ENCODE measurements at regions not wholly inside any gene's neighbourhood (a gene's known extent, or its start where the extent isn't known, plus 50 kb on each side); places are given as distances from the start of the nearest gene placed in this dataset.

DNA sequence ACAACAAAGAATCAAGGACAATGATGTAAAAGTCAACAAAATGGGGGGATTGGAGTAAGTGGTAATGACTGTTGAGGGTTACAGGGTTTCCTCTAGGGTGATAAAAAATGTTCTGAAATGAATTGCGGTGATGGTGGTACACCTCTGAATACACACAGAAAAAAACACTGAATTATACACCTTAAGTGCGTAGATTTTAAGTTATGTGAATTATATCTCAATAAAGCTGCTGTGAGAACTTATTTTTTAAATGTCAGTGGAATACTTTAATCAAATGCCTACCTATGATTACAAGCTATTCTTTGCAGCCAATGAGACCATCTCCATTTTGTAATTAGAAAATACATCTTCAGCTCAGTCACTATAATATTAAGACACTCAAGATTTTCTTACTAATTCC is 53.5 kb downstream of the ZNF608 start:
- H3K4me3 ChIP-seq (ENCODE audit: low read depth, low read length), result no peak overlapping the region
- H3K9ac ChIP-seq (ENCODE audit: low read depth, low read length), result no peak overlapping the region
- H3K4me1 ChIP-seq (ENCODE audit: control insufficient read depth, insufficient read depth, low read length), result peaks cover 5% of the 10 kb centered on the region
- no peaks in the 10 kb centered on the region for H3K9me3 ChIP-seq (ENCODE audit: control insufficient read depth, insufficient read depth, low read length)
- H3K36me3 ChIP-seq (ENCODE audit: control insufficient read depth, insufficient read depth, low read length), result no peaks in the 10 kb centered on the region
- no peaks in the 10 kb centered on the region for H3K27me3 ChIP-seq (ENCODE audit: control insufficient read depth, insufficient read depth, low read length)

DNA sequence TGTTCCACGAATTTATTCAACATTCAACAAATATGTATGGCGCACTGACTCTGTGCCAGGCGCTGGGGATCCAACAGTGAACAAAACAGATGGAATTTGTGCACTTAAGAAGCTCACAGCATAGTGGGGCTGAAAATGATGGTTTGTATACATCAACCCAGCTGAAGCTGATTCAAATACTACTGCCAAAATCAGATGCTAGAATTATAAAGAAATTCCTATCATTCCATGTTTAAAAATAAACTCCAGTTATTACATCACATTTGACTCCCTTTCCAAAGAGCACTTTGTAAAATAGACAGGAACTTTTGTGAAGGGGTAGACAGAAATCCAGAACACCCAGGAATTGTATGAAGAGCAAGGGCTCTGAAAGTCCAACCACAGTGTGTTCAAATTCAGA is 54.1 kb downstream of the ZNF608 start:
- H3K4me3 ChIP-seq (ENCODE audit: low read depth, low read length), result no peak overlapping the region
- no peak overlapping the region for H3K9ac ChIP-seq (ENCODE audit: low read depth, low read length)
- H3K27me3 ChIP-seq (ENCODE audit: control insufficient read depth, insufficient read depth, low read length), result no peaks in the 10 kb centered on the region
- no peaks in the 10 kb centered on the region for H3K9me3 ChIP-seq (ENCODE audit: control insufficient read depth, insufficient read depth, low read length)
- H3K36me3 ChIP-seq (ENCODE audit: control insufficient read depth, insufficient read depth, low read length), result no peaks in the 10 kb centered on the region
- H3K4me1 ChIP-seq (ENCODE audit: control insufficient read depth, insufficient read depth, low read length), result no peaks in the 10 kb centered on the region

DNA sequence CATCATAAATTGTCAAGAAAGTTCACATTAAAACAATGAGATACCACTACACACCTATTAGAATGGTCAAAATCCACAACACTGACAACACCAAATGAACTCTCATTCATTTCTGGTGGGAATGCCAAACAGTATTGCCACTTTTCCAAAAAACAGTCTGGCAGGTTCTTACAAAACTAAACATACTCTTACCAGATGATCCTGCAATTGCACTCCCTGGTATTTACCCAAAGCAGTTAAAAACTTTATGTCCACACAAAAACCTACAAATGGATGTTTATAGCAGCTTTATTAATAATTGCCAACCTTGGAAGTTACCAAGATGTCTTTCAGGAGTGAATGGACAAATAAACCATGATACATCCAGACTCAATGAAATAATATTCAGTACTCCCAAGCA is 56.8 kb downstream of the ZNF608 start:
- H3K9ac ChIP-seq (ENCODE audit: low read depth, low read length), result no peak overlapping the region
- H3K4me1 ChIP-seq (ENCODE audit: control insufficient read depth, insufficient read depth, low read length), result no peaks in the 10 kb centered on the region
- no peaks in the 10 kb centered on the region for H3K36me3 ChIP-seq (ENCODE audit: control insufficient read depth, insufficient read depth, low read length)
- H3K9me3 ChIP-seq (ENCODE audit: control insufficient read depth, insufficient read depth, low read length), result no peaks in the 10 kb centered on the region
- H3K4me3 ChIP-seq (ENCODE audit: low read depth, low read length), result no peak overlapping the region
- no peaks in the 10 kb centered on the region for H3K27me3 ChIP-seq (ENCODE audit: control insufficient read depth, insufficient read depth, low read length)

DNA sequence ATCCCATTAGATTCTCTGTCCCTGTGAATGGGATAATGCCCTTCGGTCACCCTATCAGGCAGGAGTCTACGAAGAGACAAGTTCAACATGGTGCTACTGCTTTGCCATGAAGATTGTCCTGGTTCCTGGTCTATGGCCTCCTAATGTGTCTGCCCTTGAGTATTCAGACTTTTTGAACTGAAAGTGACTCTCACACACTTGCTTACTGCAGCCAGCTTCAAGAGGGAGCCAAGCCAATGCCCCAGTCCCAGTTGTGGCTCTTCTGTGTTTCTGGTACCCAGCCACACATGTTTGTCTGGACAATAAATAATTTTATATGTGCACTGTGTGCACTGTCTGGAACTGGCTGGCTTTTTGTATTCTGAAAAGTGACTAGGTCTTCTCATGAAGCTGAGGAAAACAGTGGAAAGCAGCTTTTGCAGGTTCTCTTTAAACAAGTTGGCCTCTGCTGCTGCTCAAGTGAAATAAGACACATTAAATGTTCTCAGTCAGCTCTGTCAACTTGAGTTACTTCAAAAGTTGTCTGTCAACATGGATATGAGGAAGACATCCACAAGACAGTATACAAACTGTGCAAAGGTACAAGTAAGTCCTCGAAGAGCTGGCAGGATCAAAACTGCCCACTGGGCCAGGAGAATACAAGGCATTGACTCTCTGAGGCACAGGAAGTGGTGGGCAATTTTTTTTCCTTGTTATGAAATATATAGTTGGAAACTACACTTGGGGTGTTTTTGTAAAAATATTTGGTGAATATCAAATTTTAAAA is 60.0 kb downstream of the ZNF608 start:
- peaks cover 3% of the 10 kb centered on the region for H3K36me3 ChIP-seq (ENCODE audit: control insufficient read depth, insufficient read depth, low read length)
- H3K4me1 ChIP-seq (ENCODE audit: control insufficient read depth, insufficient read depth, low read length), result no peaks in the 10 kb centered on the region

DNA sequence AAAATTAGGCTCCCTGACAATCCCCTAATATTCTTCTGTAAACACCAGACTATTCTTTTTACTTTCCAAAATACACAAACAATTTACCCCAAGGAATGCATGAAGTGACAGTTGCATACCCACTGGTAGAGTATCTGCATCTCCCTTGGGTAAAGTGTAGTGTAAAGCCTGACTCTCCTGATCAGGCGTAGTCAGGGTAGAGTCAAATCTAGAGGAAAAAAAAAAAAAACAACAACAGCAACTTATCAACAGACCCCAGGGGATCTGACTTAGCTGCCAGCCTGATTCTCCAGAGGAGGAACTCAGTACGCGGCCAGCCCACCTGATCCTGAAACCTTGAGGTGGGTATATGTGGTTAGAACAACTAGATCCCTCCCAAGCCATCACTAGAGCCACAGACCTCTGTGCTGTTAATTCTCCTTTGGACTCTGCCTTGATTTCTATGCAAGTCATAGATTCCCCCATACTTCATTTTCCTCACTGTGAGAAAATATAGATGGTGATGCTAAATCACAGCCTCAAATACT is 61.0 kb downstream of the ZNF608 start:
- Histone ChIP-seq H3K4me1 (ENCODE audit: control insufficient read depth, insufficient read depth, low read length) (no peaks in the 10 kb centered on the region), H3K36me3 (ENCODE audit: control insufficient read depth, insufficient read depth, low read length) (peaks cover 3% of the 10 kb centered on the region), H3K9ac (ENCODE audit: low read depth, low read length) (no peak overlapping the region)

More for the DNA sequence above, 60.0 kb downstream of the ZNF608 start:
- no peaks in the 10 kb centered on the region for H3K9me3 ChIP-seq (ENCODE audit: control insufficient read depth, insufficient read depth, low read length)
- H3K4me3 ChIP-seq (ENCODE audit: low read depth, low read length), result no peak overlapping the region
- H3K9ac ChIP-seq (ENCODE audit: low read depth, low read length), result no peak overlapping the region
- H3K27me3 ChIP-seq (ENCODE audit: control insufficient read depth, insufficient read depth, low read length), result no peaks in the 10 kb centered on the region

DNA sequence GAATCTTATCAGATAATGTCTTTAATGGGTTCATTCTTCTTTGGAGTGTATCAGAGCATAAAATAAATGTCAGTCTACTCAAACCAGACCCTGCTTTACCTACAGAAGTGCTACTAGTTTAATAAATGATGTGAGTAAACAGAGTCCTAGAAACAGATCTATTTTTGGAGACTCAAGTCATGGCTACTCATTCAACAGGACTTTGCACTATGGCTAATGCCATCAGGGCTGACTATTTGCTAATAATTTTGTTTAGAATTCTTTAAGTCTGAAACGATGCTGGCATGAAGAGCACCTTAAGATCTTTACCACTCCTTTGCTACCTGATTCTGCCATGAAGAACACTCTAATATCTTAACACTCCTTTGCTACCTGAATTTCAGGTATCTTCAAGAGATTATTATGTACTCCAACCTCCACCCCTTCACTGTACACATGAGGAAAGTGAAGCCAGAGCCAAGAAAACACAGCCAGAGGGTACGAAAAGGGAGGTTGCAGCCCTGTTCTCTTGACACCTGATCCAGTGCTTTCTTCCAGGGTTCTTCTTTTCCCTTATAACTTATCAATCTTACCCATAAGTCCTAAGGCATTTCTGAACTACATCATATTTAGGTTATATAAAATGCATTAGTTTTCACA is 62.4 kb downstream of the ZNF608 start:
- H3K4me1 ChIP-seq (ENCODE audit: control insufficient read depth, insufficient read depth, low read length), result peaks cover 2% of the 10 kb centered on the region
- H3K4me3 ChIP-seq (ENCODE audit: low read depth, low read length), result no peak overlapping the region
- no peaks in the 10 kb centered on the region for H3K9me3 ChIP-seq (ENCODE audit: control insufficient read depth, insufficient read depth, low read length)
- H3K27me3 ChIP-seq (ENCODE audit: control insufficient read depth, insufficient read depth, low read length), result no peaks in the 10 kb centered on the region
- H3K9ac ChIP-seq (ENCODE audit: low read depth, low read length), result no peak overlapping the region
- peaks cover 3% of the 10 kb centered on the region for H3K36me3 ChIP-seq (ENCODE audit: control insufficient read depth, insufficient read depth, low read length)

More for the DNA sequence above, 61.0 kb downstream of the ZNF608 start:
- no peaks in the 10 kb centered on the region for H3K9me3 ChIP-seq (ENCODE audit: control insufficient read depth, insufficient read depth, low read length)
- H3K27me3 ChIP-seq (ENCODE audit: control insufficient read depth, insufficient read depth, low read length), result no peaks in the 10 kb centered on the region
- no peak overlapping the region for H3K4me3 ChIP-seq (ENCODE audit: low read depth, low read length)

DNA sequence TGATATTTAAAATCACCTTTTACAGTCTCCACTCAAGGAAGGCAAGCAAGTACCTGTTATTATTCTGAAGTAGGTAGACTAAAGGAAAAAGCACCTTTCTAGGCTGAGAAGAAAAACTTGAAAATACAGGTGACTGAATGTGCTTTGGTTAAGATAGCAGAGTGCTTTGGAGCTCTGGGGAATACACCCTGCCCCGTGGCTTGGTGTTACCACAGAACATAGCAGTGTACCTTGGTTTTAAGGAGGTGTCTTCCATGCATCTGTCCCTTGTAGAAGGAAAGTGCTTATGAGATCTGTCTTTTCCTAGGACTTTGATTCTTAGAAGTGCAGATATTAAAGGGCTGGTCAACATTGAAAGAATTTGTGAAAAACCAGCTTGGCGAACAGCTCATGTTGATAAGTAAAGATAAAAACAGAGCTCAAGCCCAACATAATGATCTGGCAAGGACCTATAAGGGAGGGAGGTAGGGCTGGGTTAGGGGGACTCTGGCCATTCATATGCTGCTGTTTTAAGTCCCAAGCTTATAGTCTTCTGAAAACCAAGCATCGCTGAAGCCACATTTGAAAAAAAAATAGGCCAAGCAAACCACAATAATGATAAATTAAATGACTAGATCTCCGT is 66.8 kb downstream of the ZNF608 start:
- Histone ChIP-seq H3K4me1 (ENCODE audit: control insufficient read depth, insufficient read depth, low read length) (peaks cover 13% of the 10 kb centered on the region), H3K9ac (ENCODE audit: low read depth, low read length) (no peak overlapping the region), H3K36me3 (ENCODE audit: control insufficient read depth, insufficient read depth, low read length) (peaks cover 3% of the 10 kb centered on the region), H3K4me3 (ENCODE audit: low read depth, low read length) (no peak overlapping the region), H3K9me3 (ENCODE audit: control insufficient read depth, insufficient read depth, low read length) (no peaks in the 10 kb centered on the region), H3K27me3 (ENCODE audit: control insufficient read depth, insufficient read depth, low read length) (no peaks in the 10 kb centered on the region)

DNA sequence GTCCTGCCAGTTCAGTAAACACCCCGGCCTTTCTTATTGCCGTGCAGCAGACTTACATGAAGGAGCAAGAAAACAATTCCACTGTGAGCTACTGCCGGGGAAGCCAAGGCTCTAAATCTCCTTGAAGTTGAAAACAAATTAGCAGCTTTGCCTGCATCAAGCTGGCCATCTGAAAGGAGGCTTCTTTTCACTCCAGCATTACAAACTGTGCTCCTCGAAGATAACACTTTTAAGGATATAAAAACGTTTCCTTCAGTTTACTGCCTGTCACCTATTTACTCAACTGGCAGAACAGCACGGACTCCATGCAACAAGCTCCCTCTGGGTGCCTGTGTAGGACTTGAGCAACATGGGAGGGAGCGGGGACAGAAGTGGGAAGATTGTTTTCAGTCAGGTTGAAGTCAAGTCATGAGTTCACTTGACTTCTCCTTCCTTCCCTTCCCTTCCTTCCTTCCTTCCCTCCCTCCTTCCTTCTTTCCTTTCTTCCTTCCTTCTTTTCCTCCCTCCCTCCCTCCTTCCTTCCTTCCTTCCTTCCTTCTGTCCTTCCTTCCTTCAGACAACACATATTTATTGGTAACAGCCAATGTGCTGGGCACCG is 67.4 kb downstream of the ZNF608 start:
- Histone ChIP-seq H3K4me1 (ENCODE audit: control insufficient read depth, insufficient read depth, low read length) (peaks cover 13% of the 10 kb centered on the region), H3K9me3 (ENCODE audit: control insufficient read depth, insufficient read depth, low read length) (no peaks in the 10 kb centered on the region), H3K27me3 (ENCODE audit: control insufficient read depth, insufficient read depth, low read length) (no peaks in the 10 kb centered on the region), H3K4me3 (ENCODE audit: low read depth, low read length) (no peak overlapping the region), H3K9ac (ENCODE audit: low read depth, low read length) (no peak overlapping the region), H3K36me3 (ENCODE audit: control insufficient read depth, insufficient read depth, low read length) (peaks cover 3% of the 10 kb centered on the region)

DNA sequence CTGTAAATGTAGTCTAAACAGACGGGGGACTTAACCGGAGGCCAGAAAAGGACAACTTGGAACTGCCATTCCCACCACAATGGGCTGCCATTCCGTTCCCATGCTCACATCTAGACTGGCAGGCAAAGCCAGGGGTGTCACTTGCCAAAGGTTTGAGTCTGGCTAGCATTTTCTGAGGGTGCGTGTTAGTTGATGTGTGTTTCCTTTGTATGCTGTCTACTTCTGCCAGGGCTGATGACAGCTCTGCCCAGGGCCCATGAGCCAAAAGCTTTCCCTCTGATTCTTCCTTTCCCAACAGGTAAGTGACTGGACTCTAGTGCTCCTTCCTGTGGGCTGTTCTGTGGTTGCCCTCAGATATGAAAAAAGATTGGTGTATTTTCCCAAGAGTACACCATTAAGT is 68.0 kb downstream of the ZNF608 start:
- H3K27me3 ChIP-seq (ENCODE audit: control insufficient read depth, insufficient read depth, low read length), result no peaks in the 10 kb centered on the region
- H3K4me3 ChIP-seq (ENCODE audit: low read depth, low read length), result no peak overlapping the region
- H3K4me1 ChIP-seq (ENCODE audit: control insufficient read depth, insufficient read depth, low read length), result peaks cover 13% of the 10 kb centered on the region
- H3K9me3 ChIP-seq (ENCODE audit: control insufficient read depth, insufficient read depth, low read length), result no peaks in the 10 kb centered on the region
- H3K36me3 ChIP-seq (ENCODE audit: control insufficient read depth, insufficient read depth, low read length), result peaks cover 3% of the 10 kb centered on the region
- H3K9ac ChIP-seq (ENCODE audit: low read depth, low read length), result no peak overlapping the region

DNA sequence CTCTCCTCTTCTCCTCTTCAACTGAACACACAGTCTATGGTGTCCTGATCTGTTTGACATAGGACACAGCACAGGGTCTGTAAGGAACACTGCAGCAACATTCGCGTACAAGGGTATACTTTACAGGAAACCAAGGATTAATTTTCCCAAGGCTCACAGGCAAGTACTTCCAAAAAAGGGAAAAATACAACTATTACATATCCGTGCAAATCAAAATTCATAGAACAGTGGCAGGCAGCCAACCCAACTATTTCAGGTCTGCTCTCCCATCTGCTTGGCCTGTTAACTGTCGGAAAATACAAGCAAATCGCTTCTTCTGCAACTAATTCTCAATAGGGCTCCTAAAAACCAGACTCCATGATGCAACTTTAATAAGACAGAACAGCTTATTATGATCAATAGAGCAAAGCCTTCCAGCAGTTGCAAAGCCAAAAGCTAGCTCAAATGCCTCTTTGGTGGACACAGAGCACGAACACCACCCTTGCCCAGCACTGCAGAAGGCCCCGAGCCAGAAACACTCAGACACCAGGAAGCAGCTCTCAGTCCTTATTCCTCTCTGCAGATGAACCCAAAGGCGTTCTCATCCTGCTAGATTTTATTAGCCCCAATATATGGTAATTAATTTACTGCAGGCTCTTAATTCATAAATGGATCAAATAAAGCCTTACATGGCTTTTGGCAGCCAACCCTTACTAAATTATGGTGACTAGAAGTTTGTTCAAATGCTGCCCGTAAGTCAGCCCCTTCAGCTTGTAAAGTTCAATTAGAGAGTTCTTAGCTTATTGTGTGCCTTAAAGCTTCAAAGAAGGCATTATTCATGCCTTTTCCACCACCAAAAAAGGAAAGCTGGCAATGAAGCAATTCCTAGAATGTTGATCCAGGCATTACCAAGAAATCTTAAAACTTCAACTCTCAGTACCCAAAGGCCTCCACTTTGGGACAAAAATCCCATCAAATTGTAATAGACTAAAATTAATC is 68.8 kb downstream of the ZNF608 start:
- Histone ChIP-seq H3K36me3 (ENCODE audit: control insufficient read depth, insufficient read depth, low read length) (no peaks in the 10 kb centered on the region), H3K9ac (ENCODE audit: low read depth, low read length) (no peak overlapping the region), H3K9me3 (ENCODE audit: control insufficient read depth, insufficient read depth, low read length) (no peaks in the 10 kb centered on the region), H3K27me3 (ENCODE audit: control insufficient read depth, insufficient read depth, low read length) (no peaks in the 10 kb centered on the region), H3K4me3 (ENCODE audit: low read depth, low read length) (no peak overlapping the region), H3K4me1 (ENCODE audit: control insufficient read depth, insufficient read depth, low read length) (peaks cover 20% of the 10 kb centered on the region)

All from iPS-15b (cell line).